ENCODE measurements at regions not wholly inside any gene's neighbourhood (a gene's known extent, or its start where the extent isn't known, plus 50 kb on each side); places are given as distances from the start of the nearest gene placed in this dataset.

- TF ChIP-seq CTCF (conservative IDR thresholded peaks at IDR 0.05) (no peak), EZH2 (IDR thresholded peaks at IDR 0.05; ENCODE audit: low read depth) (no peak)
Observed at GRCh38 chr1:239617731-239618130, 231.4 kb downstream of the CHRM3 start.

All from PC-9 (cell line).